Kidney (tissue), 13 donors: ENCODE measurements at regions not wholly inside any gene's neighbourhood (a gene's known extent, or its start where the extent isn't known, plus 50 kb on each side); places are given as distances from the start of the nearest gene placed in this dataset.
A peak's percentile ranks its signal among the peaks of the same experiment; 100 is the strongest.

Source experiments
- DNase-seq, 5 donors: peaks; one replicate each; pipeline ENCODE4 v3.0.0-alpha.2; 2013 to 2020
- FAIRE-seq: peaks from 2 replicates; lab custom pipeline; 2012; peaks lifted over from hg19 to GRCh38; lab: Jason Lieb, UNC
- H3K27ac ChIP-seq, 2 donors: one replicate each; pipeline ENCODE4 v1.7.0; 2013; ENCODE audit warnings: low read depth in 2 of 2, low read length in 2 of 2, inconsistent platforms in 1 of 2
- H3K27me3 ChIP-seq: one replicate; pipeline ENCODE4 v1.7.1; 2013; ENCODE audit warnings: low read length, inconsistent platforms; ENCODE audit not compliant: control insufficient read depth, insufficient read depth
- H3K36me3 ChIP-seq, 3 donors: one replicate each; pipeline versions ENCODE4 v1.7.0 to v1.7.1; 2013; ENCODE audit warnings: low read length in 3 of 3, control low read depth in 1 of 3, inconsistent platforms in 1 of 3; ENCODE audit not compliant: insufficient read depth in 3 of 3, control insufficient read depth in 2 of 3
- H3K4me1 ChIP-seq, 3 donors: one replicate each; pipeline versions ENCODE4 v1.7.0 to v1.7.1; 2013; ENCODE audit warnings: low read length in 3 of 3, inconsistent platforms in 1 of 3, low read depth in 1 of 3; ENCODE audit not compliant: control insufficient read depth in 2 of 3, insufficient read depth in 2 of 3
- H3K4me3 ChIP-seq, 3 donors: one replicate each; pipeline versions ENCODE4 v1.7.0 to v1.8.1; 2013; ENCODE audit warnings: low read length in 3 of 3, control low read depth in 1 of 3, inconsistent platforms in 1 of 3
- H3K9ac ChIP-seq, 3 donors: one replicate each; pipeline versions ENCODE4 v1.7.0 to v1.7.1; 2013; ENCODE audit warnings: low read length in 3 of 3, control low read depth in 1 of 3, inconsistent platforms in 1 of 3
- H3K9me3 ChIP-seq, 3 donors: one replicate each; pipeline versions ENCODE4 v1.7.0 to v1.7.1; 2013; ENCODE audit warnings: low read length in 3 of 3, control low read depth in 1 of 3, inconsistent platforms in 1 of 3; ENCODE audit not compliant: control insufficient read depth in 2 of 3, insufficient read depth in 1 of 3
- CTCF ChIP-seq: IDR thresholded peaks from 3 replicates; pipeline ENCODE4 v1.5.1; 2012; ENCODE audit warnings: mild to moderate bottlenecking, moderate library complexity, borderline replicate concordance; ENCODE audit not compliant: insufficient read depth; ENCODE audit errors: extremely low read depth
- intact Hi-C: fragments of 100-400 bp; cut with DNase I; formaldehyde crosslinking; loops from one replicate; pipeline ENCODE4 v1.11.1; 2022
- donor health status: control.
- donor health status: control.
- donor health status: control.
- donor health status: control.
- donor health status: control.
- donor health status: DM: yes; HTN: yes; CAD: no.
- donor health status: Normal renal cell carcinoma (clear cell type).

DNA sequence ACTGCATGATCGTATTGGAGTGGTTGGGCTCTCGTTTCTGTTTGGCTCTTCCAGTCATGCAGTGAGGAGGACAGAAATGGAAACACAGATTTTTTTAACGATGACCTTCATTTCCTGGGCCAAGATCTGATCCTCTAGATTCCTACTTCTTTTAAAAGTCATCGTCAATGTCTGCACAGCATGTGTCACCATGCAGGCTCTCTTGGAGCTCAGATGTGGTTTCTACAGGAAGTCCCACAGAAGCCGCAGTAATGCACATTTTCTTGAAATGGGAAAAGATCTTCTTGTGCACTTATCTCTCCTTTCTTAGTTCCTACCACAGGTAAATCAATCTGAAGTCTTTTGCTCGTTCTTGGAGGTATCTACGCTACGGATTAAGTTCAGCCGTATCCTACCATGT, 626.9 kb downstream of the EFNB2 start:
- H3K36me3 ChIP-seq, result no peaks in the 10 kb centered on the region
- H3K4me3 ChIP-seq, result no peak overlapping the region
- DNase-seq, result no peak
- no peaks in the 10 kb centered on the region for H3K4me1 ChIP-seq
- no peak overlapping the region for H3K9ac ChIP-seq
- H3K27me3 ChIP-seq, result no peaks in the 10 kb centered on the region
- FAIRE-seq, result no peak
- TF ChIP-seq CTCF, result no peak
- no peaks in the 10 kb centered on the region for H3K9me3 ChIP-seq
- no peak overlapping the region for H3K27ac ChIP-seq
- intact Hi-C loops, result no loop called here

DNA sequence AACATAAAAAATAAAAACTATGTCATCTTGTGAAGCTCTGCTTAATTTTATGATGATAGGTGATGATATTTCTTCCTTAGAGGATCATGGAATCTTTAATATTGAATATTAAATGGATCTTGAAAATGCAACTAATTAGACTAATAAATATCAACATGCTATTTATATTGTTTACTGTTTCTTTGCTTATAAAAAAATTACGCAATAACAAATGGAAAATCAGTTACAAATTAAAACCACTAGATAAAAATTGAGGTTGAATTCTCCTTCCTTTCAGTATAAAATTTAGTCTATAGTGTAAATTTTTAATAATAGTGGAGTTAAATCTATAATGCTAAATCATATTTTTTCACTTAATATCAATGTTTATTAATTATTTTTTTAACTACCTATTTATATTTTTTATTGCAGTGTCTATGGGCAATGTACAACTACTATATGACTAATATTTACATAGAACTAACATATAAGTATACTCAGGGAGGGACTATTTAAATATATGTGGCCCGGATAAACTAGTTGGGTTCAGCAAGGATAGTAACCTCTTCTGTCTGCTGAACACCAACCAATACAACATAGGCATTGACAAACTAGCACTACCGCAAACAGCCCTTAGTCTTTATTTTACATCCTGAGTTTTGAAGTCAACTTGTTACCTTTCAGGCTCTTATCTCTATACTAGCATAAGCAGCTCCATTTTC, 628.0 kb downstream of the EFNB2 start:
- no peaks in the 10 kb centered on the region for H3K27me3 ChIP-seq
- TF ChIP-seq CTCF, result no peak

GRCh38 chr13:105906746-105907145, 628.7 kb downstream of the EFNB2 start:
- Histone ChIP-seq H3K4me1 (no peaks in the 10 kb centered on the region), H3K9ac (no peak overlapping the region), H3K27ac (no peak overlapping the region), H3K9me3 (no peaks in the 10 kb centered on the region), H3K27me3 (no peaks in the 10 kb centered on the region), H3K36me3 (no peaks in the 10 kb centered on the region), H3K4me3 (no peak overlapping the region)
- no peak for TF ChIP-seq CTCF
- intact Hi-C loops, result no loop called here
- DNase-seq, result no peak
- FAIRE-seq, result no peak

More for the DNA sequence above, 628.0 kb downstream of the EFNB2 start:
- Histone ChIP-seq H3K4me3 (no peak overlapping the region), H3K4me1 (no peaks in the 10 kb centered on the region), H3K36me3 (no peaks in the 10 kb centered on the region), H3K9ac (no peak overlapping the region), H3K9me3 (no peaks in the 10 kb centered on the region), H3K27ac (no peak overlapping the region)
- DNase-seq, result no peak
- intact Hi-C loops, result no loop called here
- peak; percentile 88 for FAIRE-seq
